ENCODE measurements at regions not wholly inside any gene's neighbourhood (a gene's known extent, or its start where the extent isn't known, plus 50 kb on each side); places are given as distances from the start of the nearest gene placed in this dataset.

- TF ChIP-seq CTCF (IDR thresholded peaks at IDR 0.05), result no peak
- no peak overlapping the region for H3K27ac ChIP-seq (ENCODE audit: low read depth in 1 of 2, low read length in 2 of 2)
- DNase-seq, result no peak
- Mint-ChIP-seq H3K27ac (peak overlapping the region in 1 of 7 donors; percentile 11), H3K27me3 (ENCODE audit: low read depth in 3 of 3) (peaks cover 0 to 4% (median 0%) of the 10 kb centered on the region in 3 donors), H3K9me3 (peaks cover 0 to 7% (median 3%) of the 10 kb centered on the region in 7 donors), H3K4me1 (no peaks in the 10 kb centered on the region), H3K36me3 (no peaks in the 10 kb centered on the region), H3K4me3 (no peak overlapping the region)
- H3K4me2 ChIP-seq (replicated peaks; ENCODE audit: extremely low read depth, low read length, poor library complexity, severe bottlenecking), result no peak overlapping the region
- no peak overlapping the region for H3K9ac ChIP-seq (ENCODE audit: insufficient read depth, low read length, poor library complexity, severe bottlenecking)
- no peaks in the 10 kb centered on the region for H3K36me3 ChIP-seq (replicated peaks in 1 of 2; ENCODE audit: control insufficient read depth in 1 of 2, insufficient read depth in 2 of 2, low read length in 2 of 2)
- no peaks in the 10 kb centered on the region for H3K4me1 ChIP-seq (ENCODE audit: control insufficient read depth in 1 of 2, insufficient read depth in 2 of 2, low read length in 2 of 2)
- no peaks in the 10 kb centered on the region for H3K27me3 ChIP-seq (ENCODE audit: control insufficient read depth in 2 of 2, insufficient read depth in 2 of 2, low read length in 2 of 2)
- 89% methylated on average over 2 of the region's 2 CpGs for WGBS (ENCODE audit: insufficient coverage)
- intact Hi-C loops (cut with micrococcal nuclease), result no loop called here
- no peaks in the 10 kb centered on the region for H4K20me1 ChIP-seq (ENCODE audit: insufficient read depth, low read length)
- no peak overlapping the region for H3K4me3 ChIP-seq (replicated peaks in 1 of 3; ENCODE audit: low read depth in 2 of 3, low read length in 3 of 3)
- no peaks in the 10 kb centered on the region for H3K9me3 ChIP-seq (replicated peaks in 1 of 2; ENCODE audit: control insufficient read depth in 1 of 2, insufficient read depth in 1 of 2, low read length in 2 of 2)
- H3K79me2 ChIP-seq (ENCODE audit: insufficient read depth, low read length), result no peaks in the 10 kb centered on the region
- no peak overlapping the region for H2AFZ ChIP-seq (ENCODE audit: insufficient read depth, low read depth, low read length, poor library complexity, severe bottlenecking)
Measured at GRCh38 chr6:142613981-142614380, 312.2 kb downstream of the ADGRG6 start.

DNA sequence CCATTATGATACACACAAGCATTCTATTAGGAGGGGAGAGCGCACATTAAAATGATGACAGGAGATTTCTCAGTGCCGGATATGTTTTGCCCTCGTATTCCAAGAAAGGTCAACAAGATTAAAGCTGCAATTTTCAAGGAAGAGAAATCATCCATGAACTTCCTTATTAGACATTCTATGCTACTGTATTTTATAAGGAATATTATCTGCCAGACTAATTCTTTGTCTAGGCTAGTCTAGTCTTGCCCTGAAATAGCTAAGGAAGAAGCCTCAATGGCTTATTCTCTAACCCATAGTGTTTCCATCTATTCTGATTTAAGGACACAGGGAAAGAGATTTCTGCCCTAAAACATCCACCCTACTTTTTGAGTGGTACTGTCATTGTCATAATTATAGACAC is 315.4 kb downstream of the ADGRG6 start:
- no peak overlapping the region for H3K27ac ChIP-seq (ENCODE audit: low read depth in 1 of 2, low read length in 2 of 2)
- H3K36me3 ChIP-seq (replicated peaks in 1 of 2; ENCODE audit: control insufficient read depth in 1 of 2, insufficient read depth in 2 of 2, low read length in 2 of 2), result no peaks in the 10 kb centered on the region
- no peaks in the 10 kb centered on the region for H4K20me1 ChIP-seq (ENCODE audit: insufficient read depth, low read length)
- H3K4me2 ChIP-seq (replicated peaks; ENCODE audit: extremely low read depth, low read length, poor library complexity, severe bottlenecking), result no peak overlapping the region
- H3K79me2 ChIP-seq (ENCODE audit: insufficient read depth, low read length), result no peaks in the 10 kb centered on the region
- Mint-ChIP-seq H3K27me3 (ENCODE audit: low read depth in 3 of 3) (peaks cover 0 to 1% (median 0%) of the 10 kb centered on the region in 3 donors), H3K36me3 (no peaks in the 10 kb centered on the region), H3K4me1 (no peaks in the 10 kb centered on the region), H3K4me3 (no peak overlapping the region), H3K9me3 (peaks cover 0 to 5% (median 2%) of the 10 kb centered on the region in 7 donors), H3K27ac (no peak overlapping the region)
- no peak overlapping the region for H3K9ac ChIP-seq (ENCODE audit: insufficient read depth, low read length, poor library complexity, severe bottlenecking)
- no CpG with 5 or more reads among the region's 3 CpGs for WGBS (ENCODE audit: insufficient coverage)
- no peak overlapping the region for H2AFZ ChIP-seq (ENCODE audit: insufficient read depth, low read depth, low read length, poor library complexity, severe bottlenecking)
- intact Hi-C loops (cut with micrococcal nuclease), result no loop called here
- no peak for TF ChIP-seq CTCF (IDR thresholded peaks at IDR 0.05)
- DNase-seq, result no peak
- H3K4me3 ChIP-seq (replicated peaks in 1 of 3; ENCODE audit: low read depth in 2 of 3, low read length in 3 of 3), result no peak overlapping the region
- no peaks in the 10 kb centered on the region for H3K4me1 ChIP-seq (ENCODE audit: control insufficient read depth in 1 of 2, insufficient read depth in 2 of 2, low read length in 2 of 2)
- no peaks in the 10 kb centered on the region for H3K27me3 ChIP-seq (ENCODE audit: control insufficient read depth in 2 of 2, insufficient read depth in 2 of 2, low read length in 2 of 2)
- no peaks in the 10 kb centered on the region for H3K9me3 ChIP-seq (replicated peaks in 1 of 2; ENCODE audit: control insufficient read depth in 1 of 2, insufficient read depth in 1 of 2, low read length in 2 of 2)

Measured in CD14-positive monocyte (primary cell).